GM10266 (cell line): ENCODE measurements at regions not wholly inside any gene's neighbourhood (a gene's known extent, or its start where the extent isn't known, plus 50 kb on each side); places are given as distances from the start of the nearest gene placed in this dataset.
"Not testable (repeated sequence)": the region's sequence is repeated elsewhere in the genome, so short reads cannot be mapped to it uniquely, and the experiment has no call there.

Experiments used
- DNase-seq: peaks from one replicate; pipeline ENCODE4 v3.0.0; 2012; ENCODE audit errors: extremely low spot score
- CTCF ChIP-seq: IDR thresholded peaks from 2 replicates; pipeline ENCODE4 v1.5.1; 2012; ENCODE audit warnings: mild to moderate bottlenecking, low read depth; ENCODE audit not compliant: control insufficient read depth, insufficient read depth; ENCODE audit errors: missing control alignments

GRCh38 chr3:4197670-4198069 lies 105.5 kb upstream of the SETMAR start:
- no peak for TF ChIP-seq CTCF
- DNase-seq = no peak

GRCh38 chr3:4198491-4198890 lies 104.7 kb upstream of the SETMAR start:
- DNase-seq = no peak

GRCh38 chr3:4204776-4205175 lies 98.4 kb upstream of the SETMAR start:
- not testable (repeated sequence) for DNase-seq

More at GRCh38 chr3:4198491-4198890, 104.7 kb upstream of the SETMAR start:
- TF ChIP-seq CTCF = no peak

GRCh38 chr3:4207672-4208071 lies 95.5 kb upstream of the SETMAR start:
- TF ChIP-seq CTCF = no peak
- DNase-seq = no peak

- DNase-seq = no peak
- TF ChIP-seq CTCF = no peak
Measured at GRCh38 chr3:4208556-4208955, 94.6 kb upstream of the SETMAR start.

GRCh38 chr3:4211610-4212009 lies 91.6 kb upstream of the SETMAR start:
- no peak for DNase-seq
- TF ChIP-seq CTCF = no peak

GRCh38 chr3:4213420-4213819 lies 89.7 kb upstream of the SETMAR start:
- DNase-seq = not testable (repeated sequence)

GRCh38 chr3:4216974-4217373 lies 86.2 kb upstream of the SETMAR start:
- not testable (repeated sequence) for DNase-seq

GRCh38 chr3:4218456-4219226 lies 84.5 kb upstream of the SETMAR start:
- TF ChIP-seq CTCF = no peak
- no peak for DNase-seq
